ENCODE measurements at regions not wholly inside any gene's neighbourhood (a gene's known extent, or its start where the extent isn't known, plus 50 kb on each side); places are given as distances from the start of the nearest gene placed in this dataset.
A peak's percentile ranks its signal among the peaks of the same experiment; 100 is the strongest.

GRCh38 chr1:83813576-83813975 is 185.4 kb downstream of the TTLL7 start:
- DNase-seq, result no peak

- no peak for DNase-seq
Observed at GRCh38 chr1:83810144-83810543, 188.8 kb downstream of the TTLL7 start.

GRCh38 chr1:83808536-83808935 is 190.4 kb downstream of the TTLL7 start:
- no peak for DNase-seq

GRCh38 chr1:83807821-83808220 is 191.1 kb downstream of the TTLL7 start:
- no peak for DNase-seq

- DNase-seq, result no peak
Observed at GRCh38 chr1:83807231-83807630, 191.7 kb downstream of the TTLL7 start.

GRCh38 chr1:83805921-83806320 is 193.0 kb downstream of the TTLL7 start:
- no peak for DNase-seq

- DNase-seq, result no peak
Observed at GRCh38 chr1:83802460-83803152, 196.3 kb downstream of the TTLL7 start.

GRCh38 chr1:83802023-83802422 is 196.9 kb downstream of the TTLL7 start:
- peak in 1 of 2 experiments; percentile 14 for DNase-seq

- DNase-seq, result no peak
Observed at GRCh38 chr1:83800066-83800465, 198.9 kb downstream of the TTLL7 start.

- DNase-seq, result no peak
Observed at GRCh38 chr1:83799594-83799993, 199.3 kb downstream of the TTLL7 start.

GRCh38 chr1:83798965-83799364 is 200.0 kb downstream of the TTLL7 start:
- DNase-seq, result no peak

- DNase-seq, result no peak
Observed at GRCh38 chr1:83796409-83796808, 202.5 kb downstream of the TTLL7 start.

- DNase-seq, result no peak
Observed at GRCh38 chr1:83794384-83794783, 204.5 kb downstream of the TTLL7 start.

- DNase-seq, result no peak
Observed at GRCh38 chr1:83791821-83792437, 207.0 kb downstream of the TTLL7 start.

GRCh38 chr1:83790446-83790845 is 208.5 kb downstream of the TTLL7 start:
- DNase-seq, result no peak

- no peak for DNase-seq
Observed at GRCh38 chr1:83787246-83787998, 211.5 kb downstream of the TTLL7 start.

GRCh38 chr1:83781667-83782066 is 217.3 kb downstream of the TTLL7 start:
- DNase-seq, result no peak

- no peak for DNase-seq
Observed at GRCh38 chr1:83779565-83779964, 219.4 kb downstream of the TTLL7 start.

GRCh38 chr1:83777758-83778101 is 221.2 kb downstream of the TTLL7 start:
- DNase-seq, result no peak

GRCh38 chr1:83776913-83777757 is 221.8 kb downstream of the TTLL7 start:
- DNase-seq, result no peak

GRCh38 chr1:83775977-83776603 is 222.8 kb downstream of the TTLL7 start:
- DNase-seq, result no peak

- no peak for DNase-seq
Observed at GRCh38 chr1:83773059-83773458, 225.9 kb downstream of the TTLL7 start.

GRCh38 chr1:83770319-83770661 is 228.6 kb downstream of the TTLL7 start:
- DNase-seq, result no peak

Measured in NCI-H1930 (cell line).